ENCODE measurements at regions not wholly inside any gene's neighbourhood (a gene's known extent, or its start where the extent isn't known, plus 50 kb on each side); places are given as distances from the start of the nearest gene placed in this dataset.

- no peak for TF ChIP-seq CTCF (IDR thresholded peaks at IDR 0.05; ENCODE audit: low read depth, low read length)
- peak; percentile 3 for DNase-seq (ENCODE audit: low read depth)
- H3K4me3 ChIP-seq (ENCODE audit: low read depth, low read length): no peak overlapping the region
Observed at GRCh38 chr6:100959280-100959679, 78.2 kb upstream of the ASCC3 start.

- DNase-seq (ENCODE audit: low read depth): no peak
- TF ChIP-seq MAX (IDR thresholded peaks at IDR 0.05; ENCODE audit: low read depth, low read length): no peak
- no peak for TF ChIP-seq CTCF (IDR thresholded peaks at IDR 0.05; ENCODE audit: low read depth, low read length)
- no peak for TF ChIP-seq POLR2A (IDR thresholded peaks at IDR 0.05; ENCODE audit: extremely low read depth, insufficient read length)
- no peak for TF ChIP-seq MYC (IDR thresholded peaks at IDR 0.05; ENCODE audit: low read depth, low read length)
- no peak overlapping the region for H3K4me3 ChIP-seq (ENCODE audit: low read depth, low read length)
Observed at GRCh38 chr6:100962466-100962865, 81.3 kb upstream of the ASCC3 start.

DNA sequence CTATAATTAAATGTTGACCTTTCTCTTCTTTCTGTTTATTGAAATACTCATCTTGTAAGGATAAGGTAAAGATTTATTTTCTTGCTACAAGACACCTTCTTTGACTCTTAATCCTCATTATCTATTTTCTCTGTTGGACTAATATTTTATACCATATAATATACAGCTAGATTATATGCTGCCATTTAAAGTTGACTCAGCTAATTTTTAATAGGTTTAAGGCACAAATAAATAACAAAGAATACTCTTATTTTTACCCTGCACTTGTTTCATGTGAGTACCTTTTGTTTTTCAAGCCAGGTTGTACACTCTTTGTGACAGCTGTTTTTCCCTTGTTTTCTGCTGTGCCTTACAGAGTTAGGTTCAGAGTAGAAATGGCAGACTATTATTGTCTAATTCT is 83.9 kb upstream of the ASCC3 start:
- no peak overlapping the region for H3K4me3 ChIP-seq (ENCODE audit: low read depth, low read length)
- no peak for DNase-seq (ENCODE audit: low read depth)
- no peak for TF ChIP-seq MAX (IDR thresholded peaks at IDR 0.05; ENCODE audit: low read depth, low read length)
- no peak for TF ChIP-seq CTCF (IDR thresholded peaks at IDR 0.05; ENCODE audit: low read depth, low read length)

DNA sequence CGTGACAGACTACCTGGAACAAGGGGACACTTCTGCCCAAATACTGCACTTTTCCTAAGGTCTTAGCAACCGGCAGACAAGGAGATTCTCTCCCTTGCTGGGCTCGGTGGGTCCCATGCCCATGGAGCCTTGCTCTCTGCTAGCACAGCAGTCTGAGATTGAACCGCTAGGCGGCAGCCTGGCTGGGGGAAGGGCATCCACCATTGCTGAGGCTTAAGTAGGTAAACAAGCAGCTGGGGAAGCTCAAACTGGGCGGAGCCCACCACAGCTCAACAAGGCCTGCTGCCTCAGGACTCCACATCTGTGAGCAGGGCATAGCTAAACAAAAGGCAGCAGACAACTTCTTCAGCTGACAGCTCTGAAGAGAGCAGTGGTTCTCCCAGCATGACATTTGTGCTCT is 87.8 kb upstream of the ASCC3 start:
- DNase-seq (ENCODE audit: low read depth): no peak
- H3K4me3 ChIP-seq (ENCODE audit: low read depth, low read length): no peak overlapping the region
- TF ChIP-seq MYC (IDR thresholded peaks at IDR 0.05; ENCODE audit: low read depth, low read length) (no peak), MAX (IDR thresholded peaks at IDR 0.05; ENCODE audit: low read depth, low read length) (no peak), POLR2A (IDR thresholded peaks at IDR 0.05; ENCODE audit: extremely low read depth, insufficient read length) (no peak), CTCF (IDR thresholded peaks at IDR 0.05; ENCODE audit: low read depth, low read length) (no peak)

DNA sequence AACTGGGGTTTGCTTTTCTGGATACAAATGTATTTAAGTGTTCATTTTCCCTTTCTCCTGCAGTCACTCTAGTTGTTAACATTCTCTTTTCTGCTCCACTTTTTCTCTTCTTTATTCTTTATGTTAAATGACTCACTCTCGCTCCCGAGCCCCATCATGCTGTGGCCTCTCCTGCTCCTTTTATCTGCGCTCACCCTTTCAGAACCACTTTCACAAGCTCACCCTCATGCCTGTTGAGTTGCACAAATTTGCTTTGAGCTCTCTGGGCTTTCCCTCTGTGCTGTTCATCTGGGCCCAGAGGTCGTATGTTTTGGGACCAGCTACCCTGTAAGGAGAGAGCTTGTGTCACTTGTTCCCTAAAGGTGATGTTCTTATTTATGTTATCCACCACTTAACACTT is 98.1 kb upstream of the ASCC3 start:
- TF ChIP-seq POLR2A (IDR thresholded peaks at IDR 0.05; ENCODE audit: extremely low read depth, insufficient read length) (no peak), MYC (IDR thresholded peaks at IDR 0.05; ENCODE audit: low read depth, low read length) (no peak), CTCF (IDR thresholded peaks at IDR 0.05; ENCODE audit: low read depth, low read length) (no peak), MAX (IDR thresholded peaks at IDR 0.05; ENCODE audit: low read depth, low read length) (no peak)
- no peak overlapping the region for H3K4me3 ChIP-seq (ENCODE audit: low read depth, low read length)
- DNase-seq (ENCODE audit: low read depth): no peak

GRCh38 chr6:100980949-100981348 is 99.8 kb upstream of the ASCC3 start:
- H3K4me3 ChIP-seq (ENCODE audit: low read depth, low read length): no peak overlapping the region
- DNase-seq (ENCODE audit: low read depth): no peak
- no peak for TF ChIP-seq MYC (IDR thresholded peaks at IDR 0.05; ENCODE audit: low read depth, low read length)
- no peak for TF ChIP-seq MAX (IDR thresholded peaks at IDR 0.05; ENCODE audit: low read depth, low read length)
- no peak for TF ChIP-seq CTCF (IDR thresholded peaks at IDR 0.05; ENCODE audit: low read depth, low read length)
- TF ChIP-seq POLR2A (IDR thresholded peaks at IDR 0.05; ENCODE audit: extremely low read depth, insufficient read length): no peak
